ENCODE measurements at regions not wholly inside any gene's neighbourhood (a gene's known extent, or its start where the extent isn't known, plus 50 kb on each side); places are given as distances from the start of the nearest gene placed in this dataset.

DNA sequence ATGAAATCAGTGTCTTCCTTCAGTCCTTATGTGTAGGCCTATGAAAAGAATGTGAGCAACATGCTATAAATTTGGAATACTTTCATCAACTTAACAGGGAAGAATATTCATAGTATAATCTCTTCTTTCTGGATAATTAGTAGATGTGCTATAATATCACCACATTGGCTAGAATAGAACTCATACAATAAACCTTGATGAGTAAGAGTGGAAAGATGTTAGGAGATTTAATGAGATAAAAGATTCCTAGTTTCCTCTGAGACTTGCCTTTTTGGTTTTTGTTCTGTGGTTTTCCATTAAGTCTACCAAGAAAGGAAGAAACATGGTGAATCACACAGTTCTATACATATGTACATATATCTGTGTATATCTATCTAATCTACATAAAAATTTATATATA, 301.8 kb upstream of the PRR16 start:
- TF ChIP-seq ZNF777 (CRISPR knock-in tag; IDR thresholded peaks at IDR 0.05) (no peak), HNRNPK (IDR thresholded peaks at IDR 0.05; ENCODE audit: low read depth, low read length, poor library complexity, severe bottlenecking) (no peak), TOPORS (CRISPR knock-in tag; IDR thresholded peaks at IDR 0.05) (no peak), HOXD1 (CRISPR knock-in tag; IDR thresholded peaks at IDR 0.05) (no peak), ZFX (CRISPR knock-in tag; IDR thresholded peaks at IDR 0.05; ENCODE audit: low read depth) (no peak), CHD2 (IDR thresholded peaks at IDR 0.05; ENCODE audit: low read depth, low read length) (no peak), NR2F2 (IDR thresholded peaks at IDR 0.05; ENCODE audit: borderline replicate concordance, low read depth) (no peak), CTCF (CRISPR knock-in tag; IDR thresholded peaks at IDR 0.05) (no peak), ZNF788 (CRISPR knock-in tag; IDR thresholded peaks at IDR 0.05; ENCODE audit: borderline replicate concordance) (no peak), ZNF703 (CRISPR knock-in tag; IDR thresholded peaks at IDR 0.05; ENCODE audit: borderline replicate concordance) (no peak)

Measured in HepG2 (cell line).